Activated CD8-positive, alpha-beta memory T cell treated with anti-CD3 and anti-CD28 coated beads for 24 hours (primary cell): ENCODE measurements at regions not wholly inside any gene's neighbourhood (a gene's known extent, or its start where the extent isn't known, plus 50 kb on each side); places are given as distances from the start of the nearest gene placed in this dataset.

Experiments
- DNase-seq: peaks from one replicate; pipeline ENCODE4 v3.0.0-alpha.2; 2020

GRCh38 chr9:91161465-91162300 is 200.0 kb downstream of the AUH start:
- peak; percentile 64 for DNase-seq

- DNase-seq: no peak
Observed at GRCh38 chr9:91162311-91162710, 199.4 kb downstream of the AUH start.

GRCh38 chr9:91162784-91163443 is 198.8 kb downstream of the AUH start:
- peak; percentile 85 for DNase-seq

GRCh38 chr9:91163444-91163772 is 198.3 kb downstream of the AUH start:
- DNase-seq: no peak

GRCh38 chr9:91163773-91164471 is 197.8 kb downstream of the AUH start:
- peak; percentile 77 for DNase-seq
